Liver (tissue), 8 donors: ENCODE measurements at regions not wholly inside any gene's neighbourhood (a gene's known extent, or its start where the extent isn't known, plus 50 kb on each side); places are given as distances from the start of the nearest gene placed in this dataset.

Experiments used
- DNase-seq: peaks from one replicate; pipeline ENCODE4 v3.0.0-alpha.2; 2017; ENCODE audit warnings: low spot score
- H3K27ac ChIP-seq, 2 donors: one replicate each; pipeline ENCODE4 v1.7.0; 2013; ENCODE audit warnings: inconsistent platforms in 2 of 2, low read length in 2 of 2, control low read depth in 1 of 2, low read depth in 1 of 2, mild to moderate bottlenecking in 1 of 2
- H3K27me3 ChIP-seq, 4 donors: one replicate each; pipeline versions ENCODE4 v1.6.1 to v1.7.0; 2013; ENCODE audit warnings: low read length in 3 of 4, inconsistent platforms in 1 of 4, mild to moderate bottlenecking in 1 of 4, moderate library complexity in 1 of 4; ENCODE audit not compliant: control insufficient read depth in 4 of 4, insufficient read depth in 4 of 4
- H3K36me3 ChIP-seq, 4 donors: one replicate each; pipeline versions ENCODE4 v1.6.1 to v1.7.0; 2013; ENCODE audit warnings: low read length in 3 of 4, mild to moderate bottlenecking in 3 of 4, low read depth in 1 of 4, moderate library complexity in 1 of 4; ENCODE audit not compliant: control insufficient read depth in 4 of 4, insufficient read depth in 3 of 4
- H3K4me1 ChIP-seq, 4 donors: one replicate each; pipeline versions ENCODE4 v1.6.1 to v1.7.0; 2013; ENCODE audit warnings: low read length in 3 of 4, mild to moderate bottlenecking in 3 of 4, moderate library complexity in 1 of 4; ENCODE audit not compliant: control insufficient read depth in 4 of 4, insufficient read depth in 4 of 4
- H3K4me3 ChIP-seq, 3 donors: one replicate each; pipeline versions ENCODE4 v1.6.1 to v1.7.0; 2013; ENCODE audit warnings: low read length in 3 of 3, control low read depth in 1 of 3, low read depth in 1 of 3, mild to moderate bottlenecking in 1 of 3
- H3K9ac ChIP-seq, 2 donors: one replicate each; pipeline ENCODE4 v1.7.0; 2013; ENCODE audit warnings: low read length in 2 of 2, mild to moderate bottlenecking in 2 of 2, moderate library complexity in 2 of 2, control low read depth in 1 of 2, low read depth in 1 of 2
- H3K9me3 ChIP-seq, 4 donors: one replicate each; pipeline versions ENCODE4 v1.6.1 to v1.7.0; 2013; ENCODE audit warnings: low read length in 3 of 4; ENCODE audit not compliant: control insufficient read depth in 4 of 4
- ATF3 ChIP-seq: IDR thresholded peaks from 2 replicates; pipeline ENCODE4 v1.6.1; 2016; ENCODE audit warnings: antibody characterized with exemption
- CTCF ChIP-seq: fragments of 150-350 bp; IDR thresholded peaks from 2 replicates; pipeline ENCODE4 v1.5.1; 2017; ENCODE audit warnings: improper control_type of control experiment, low read depth, low read length; ENCODE audit not compliant: missing input control
- EGR1 ChIP-seq, 2 donors: IDR thresholded peaks; 2 replicates each; pipeline ENCODE4 v1.6.1; 2016 to 2018; ENCODE audit warnings: antibody characterized with exemption in 2 of 2, low read depth in 2 of 2
- FOXA1 ChIP-seq: IDR thresholded peaks from 2 replicates; pipeline ENCODE4 v1.6.1; 2016; ENCODE audit warnings: antibody characterized with exemption
- FOXA2 ChIP-seq: IDR thresholded peaks from 2 replicates; pipeline ENCODE4 v1.6.1; 2016; ENCODE audit warnings: antibody characterized with exemption
- GABPA ChIP-seq, 2 donors: IDR thresholded peaks in 1 of 2; conservative IDR thresholded peaks in 1 of 2; 2 replicates each; pipeline ENCODE4 v1.6.1; 2016; ENCODE audit warnings: antibody characterized with exemption in 2 of 2, mild to moderate bottlenecking in 1 of 2, moderate library complexity in 1 of 2
- HNF4A ChIP-seq, 2 donors: conservative IDR thresholded peaks; 2 replicates each; pipeline ENCODE4 v1.6.1; 2016; ENCODE audit warnings: antibody characterized with exemption in 2 of 2, mild to moderate bottlenecking in 2 of 2
- HNF4G ChIP-seq: IDR thresholded peaks from 2 replicates; pipeline ENCODE4 v1.6.1; 2016; ENCODE audit warnings: antibody characterized with exemption
- JUND ChIP-seq, 2 donors: IDR thresholded peaks; 2 replicates each; pipeline ENCODE4 v1.6.1; 2016; ENCODE audit warnings: antibody characterized with exemption in 2 of 2
- MAX ChIP-seq: IDR thresholded peaks from 2 replicates; pipeline ENCODE4 v1.6.1; 2016; ENCODE audit warnings: antibody characterized with exemption
- NR2F2 ChIP-seq: IDR thresholded peaks from 2 replicates; pipeline ENCODE4 v1.6.1; 2016; ENCODE audit warnings: antibody characterized with exemption
- RAD21 ChIP-seq, 2 donors: IDR thresholded peaks; 2 replicates each; pipeline ENCODE4 v1.6.1; 2016; ENCODE audit warnings: antibody characterized with exemption in 2 of 2, mild to moderate bottlenecking in 2 of 2
- REST ChIP-seq: IDR thresholded peaks from 2 replicates; pipeline ENCODE4 v1.6.1; 2016; ENCODE audit warnings: antibody characterized with exemption, mild to moderate bottlenecking
- RXRA ChIP-seq, 2 donors: IDR thresholded peaks; 2 replicates each; pipeline ENCODE4 v1.6.1; 2017 to 2018; ENCODE audit warnings: antibody characterized with exemption in 2 of 2, mild to moderate bottlenecking in 1 of 2
- SP1 ChIP-seq: IDR thresholded peaks from 2 replicates; pipeline ENCODE4 v1.6.1; 2018; ENCODE audit warnings: antibody characterized with exemption, mild to moderate bottlenecking
- TAF1 ChIP-seq: conservative IDR thresholded peaks from 2 replicates; pipeline ENCODE4 v1.6.1; 2016; ENCODE audit warnings: antibody characterized with exemption, mild to moderate bottlenecking
- YY1 ChIP-seq: IDR thresholded peaks from 2 replicates; pipeline ENCODE4 v1.6.1; 2016; ENCODE audit warnings: antibody characterized with exemption, mild to moderate bottlenecking
- ZBTB33 ChIP-seq: IDR thresholded peaks from 2 replicates; pipeline ENCODE4 v1.6.1; 2016; ENCODE audit warnings: antibody characterized with exemption
- WGBS: extraction: QIAGEN DNeasy Blood & Tissue Kit; methylation state at CpG from one replicate; pipeline ENCODE4 v1.1.7; 2013; 5-methylcytosine and 5-hydroxymethylcytosine counted together
- donor health status: healthy.
- donor health status: healthy.
- donor health status: healthy.
- donor health status: healthy.
- donor health status: healthy.

- Histone ChIP-seq H3K27me3 (no peaks in the 10 kb centered on the region), H3K9ac (no peak overlapping the region), H3K27ac (no peak overlapping the region), H3K36me3 (no peaks in the 10 kb centered on the region), H3K4me1 (no peaks in the 10 kb centered on the region), H3K9me3 (no peaks in the 10 kb centered on the region), H3K4me3 (no peak overlapping the region)
- no peak for DNase-seq
- 84% methylated on average over 6 of the region's 6 CpGs for WGBS
- TF ChIP-seq GABPA (IDR thresholded peaks at IDR 0.05 in 1 of 2, conservative IDR thresholded peaks at IDR 0.05 in 1 of 2) (no peak), SP1 (no peak), CTCF (no peak), FOXA2 (no peak), FOXA1 (no peak), YY1 (no peak), MAX (no peak), HNF4G (no peak), RXRA (IDR thresholded peaks at IDR 0.05) (no peak), ZBTB33 (no peak), TAF1 (no peak), HNF4A (conservative IDR thresholded peaks at IDR 0.05) (no peak), JUND (IDR thresholded peaks at IDR 0.05) (no peak), EGR1 (IDR thresholded peaks at IDR 0.05; ENCODE audit: low read depth in 2 of 2) (no peak), REST (no peak), ATF3 (no peak), RAD21 (IDR thresholded peaks at IDR 0.05) (no peak), NR2F2 (no peak)
Observed at GRCh38 chr1:209030454-209031167, 552.9 kb upstream of the CAMK1G start.
